H9 (cell line): ENCODE measurements at regions not wholly inside any gene's neighbourhood (a gene's known extent, or its start where the extent isn't known, plus 50 kb on each side); places are given as distances from the start of the nearest gene placed in this dataset.

Experiments
- DNase-seq: peaks from one replicate; pipeline ENCODE4 v3.0.0-alpha.2; 2017
- H2AFZ ChIP-seq: one replicate; pipeline ENCODE4 v1.6.1; 2013; ENCODE audit warnings: mild to moderate bottlenecking, low read length, control low read depth, moderate library complexity
- H2AK5ac ChIP-seq: 2 replicates; pipeline ENCODE4 v1.6.1; 2013; ENCODE audit warnings: low read length, control low read depth, mixed read lengths; ENCODE audit not compliant: insufficient read length
- H2BK120ac ChIP-seq: one replicate; pipeline ENCODE4 v1.6.1; 2013; ENCODE audit warnings: low read depth, mild to moderate bottlenecking, low read length, control low read depth, inconsistent platforms; ENCODE audit not compliant: poor library complexity, severe bottlenecking
- H2BK12ac ChIP-seq: 2 replicates; pipeline ENCODE4 v1.6.1; 2013; ENCODE audit warnings: low read length, control low read depth, mixed read lengths, low read depth; ENCODE audit not compliant: insufficient read length
- H2BK15ac ChIP-seq: 2 replicates; pipeline ENCODE4 v1.6.1; 2013; ENCODE audit warnings: low read depth, low read length, control low read depth
- H2BK20ac ChIP-seq: one replicate; pipeline ENCODE4 v1.6.1; 2013; ENCODE audit warnings: low read depth, mild to moderate bottlenecking, low read length, control low read depth, inconsistent platforms; ENCODE audit not compliant: poor library complexity, severe bottlenecking
- H2BK5ac ChIP-seq: 2 replicates; pipeline ENCODE4 v1.6.1; 2013; ENCODE audit warnings: low read length, control low read depth, mixed read lengths; ENCODE audit not compliant: insufficient read length
- H3K14ac ChIP-seq: 2 replicates; pipeline ENCODE4 v1.6.1; 2013; ENCODE audit warnings: low read length, control low read depth; ENCODE audit not compliant: insufficient read depth
- H3K18ac ChIP-seq: 2 replicates; pipeline ENCODE4 v1.6.1; 2013; ENCODE audit warnings: low read depth, mild to moderate bottlenecking, mixed read lengths, low read length, control low read depth; ENCODE audit not compliant: insufficient read length
- H3K23ac ChIP-seq: 2 replicates; pipeline ENCODE4 v1.6.1; 2013; ENCODE audit warnings: low read length, control low read depth, mixed read lengths, low read depth; ENCODE audit not compliant: insufficient read length
- H3K23me2 ChIP-seq: 2 replicates; pipeline ENCODE4 v1.6.1; 2013; ENCODE audit warnings: low read depth, mild to moderate bottlenecking, mixed read lengths, low read length, control low read depth; ENCODE audit not compliant: insufficient read length, poor library complexity, severe bottlenecking
- H3K27ac ChIP-seq: 2 replicates; pipeline ENCODE4 v1.5.1; 2013; ENCODE audit warnings: low read length, control low read depth, mixed read lengths, low read depth; ENCODE audit not compliant: insufficient read length
- H3K27me3 ChIP-seq: 2 replicates; pipeline ENCODE4 v1.6.1; 2013; ENCODE audit warnings: low read length, control low read depth, inconsistent platforms; ENCODE audit not compliant: insufficient read depth
- H3K4ac ChIP-seq: 2 replicates; pipeline ENCODE4 v1.6.1; 2013; ENCODE audit warnings: low read depth, mild to moderate bottlenecking, control low read depth, inconsistent platforms, low read length, moderate library complexity
- H3K4me1 ChIP-seq: 2 replicates; pipeline ENCODE4 v1.6.1; 2013; ENCODE audit warnings: low read length, control low read depth, inconsistent platforms; ENCODE audit not compliant: insufficient read depth
- H3K4me2 ChIP-seq: 2 replicates; pipeline ENCODE4 v1.6.1; 2013; ENCODE audit warnings: low read length, control low read depth, mixed read lengths; ENCODE audit not compliant: insufficient read length, insufficient read depth
- H3K56ac ChIP-seq: 2 replicates; pipeline ENCODE4 v1.6.1; 2013; ENCODE audit warnings: low read depth, mild to moderate bottlenecking, mixed read lengths, low read length, control low read depth; ENCODE audit not compliant: insufficient read length
- H3K79me1 ChIP-seq: 2 replicates; pipeline ENCODE4 v1.6.1; 2013; ENCODE audit warnings: low read depth, mild to moderate bottlenecking, moderate library complexity, low read length, control low read depth, inconsistent platforms; ENCODE audit not compliant: insufficient read depth, poor library complexity, severe bottlenecking
- H3K79me2 ChIP-seq: 2 replicates; pipeline ENCODE4 v1.6.1; 2013; ENCODE audit warnings: low read length, control low read depth, inconsistent platforms; ENCODE audit not compliant: insufficient read depth
- H3K9ac ChIP-seq: 2 replicates; pipeline ENCODE4 v1.6.1; 2013; ENCODE audit warnings: low read length, control low read depth, mixed read lengths; ENCODE audit not compliant: insufficient read length; ENCODE audit errors: extremely low read depth
- H3K9me3 ChIP-seq: one replicate; pipeline ENCODE4 v1.6.1; 2013; ENCODE audit warnings: low read depth, low read length, inconsistent platforms; ENCODE audit not compliant: control insufficient read depth
- H3T11ph ChIP-seq: one replicate; pipeline ENCODE4 v1.6.1; 2013; ENCODE audit warnings: mild to moderate bottlenecking, low read length, control low read depth, inconsistent platforms
- H4K20me1 ChIP-seq: one replicate; pipeline ENCODE4 v1.6.1; 2013; ENCODE audit not compliant: control insufficient read depth, insufficient read length, insufficient read depth
- H4K5ac ChIP-seq: 2 replicates; pipeline ENCODE4 v1.6.1; 2013; ENCODE audit warnings: low read depth, mild to moderate bottlenecking, mixed read lengths, low read length, control low read depth; ENCODE audit not compliant: insufficient read length
- H4K8ac ChIP-seq: replicated peaks from 2 replicates; pipeline ENCODE4 v1.6.1; 2013; ENCODE audit warnings: low read length, control low read depth, mixed read lengths, low read depth; ENCODE audit not compliant: insufficient read length
- H4K91ac ChIP-seq: 2 replicates; pipeline ENCODE4 v1.6.1; 2013; ENCODE audit warnings: low read depth, mild to moderate bottlenecking, moderate library complexity, mixed read lengths, low read length, control low read depth; ENCODE audit not compliant: insufficient read length
- H3K27ac Mint-ChIP-seq, 3 experiments: 2 replicates in 2 of 3; 3 replicates in 1 of 3; pipeline ENCODE4 v1.8.0; 2020 to 2021; ENCODE audit warnings: mixed read lengths in 3 of 3, mild to moderate bottlenecking in 1 of 3, moderate library complexity in 1 of 3
- H3K27me3 Mint-ChIP-seq: 2 replicates; pipeline ENCODE4 v1.8.0; 2021; ENCODE audit warnings: low read depth, mild to moderate bottlenecking, moderate library complexity, mixed read lengths
- H3K36me3 Mint-ChIP-seq, 3 experiments: 2 replicates in 2 of 3; 3 replicates in 1 of 3; pipeline ENCODE4 v1.8.0; 2020 to 2021; ENCODE audit warnings: low read depth in 3 of 3, mixed read lengths in 3 of 3; ENCODE audit not compliant: insufficient read depth in 1 of 3
- H3K4me1 Mint-ChIP-seq, 2 experiments: 2 replicates each; pipeline ENCODE4 v1.8.0; 2020; ENCODE audit warnings: mixed read lengths in 2 of 2
- H3K4me3 Mint-ChIP-seq, 2 experiments: 2 replicates in 1 of 2; 3 replicates in 1 of 2; pipeline ENCODE4 v1.8.0; 2020 to 2021; ENCODE audit warnings: mild to moderate bottlenecking in 2 of 2, mixed read lengths in 2 of 2, moderate library complexity in 1 of 2
- H3K9me3 Mint-ChIP-seq, 2 experiments: 2 replicates in 1 of 2; 3 replicates in 1 of 2; pipeline ENCODE4 v1.8.0; 2020; ENCODE audit warnings: mild to moderate bottlenecking in 2 of 2, mixed read lengths in 2 of 2, moderate library complexity in 1 of 2
- WGBS: extraction: QIAGEN DNeasy Blood & Tissue Kit; methylation state at CpG from one replicate; pipeline ENCODE4 v1.1.7; 2013; ENCODE audit warnings: missing lambda C conversion rate, low lambda C conversion rate, mixed read lengths; ENCODE audit not compliant: insufficient read length; ENCODE audit errors: extremely low coverage; 5-methylcytosine and 5-hydroxymethylcytosine counted together
- TF ChIP-seq, protein P1 (sequence below): fragments of 200-600 bp; sonication (generic); conservative IDR thresholded peaks from 3 replicates; pipeline ENCODE4 v1.8.0; 2021; ENCODE audit warnings: antibody characterized with exemption, mild to moderate bottlenecking

DNA sequence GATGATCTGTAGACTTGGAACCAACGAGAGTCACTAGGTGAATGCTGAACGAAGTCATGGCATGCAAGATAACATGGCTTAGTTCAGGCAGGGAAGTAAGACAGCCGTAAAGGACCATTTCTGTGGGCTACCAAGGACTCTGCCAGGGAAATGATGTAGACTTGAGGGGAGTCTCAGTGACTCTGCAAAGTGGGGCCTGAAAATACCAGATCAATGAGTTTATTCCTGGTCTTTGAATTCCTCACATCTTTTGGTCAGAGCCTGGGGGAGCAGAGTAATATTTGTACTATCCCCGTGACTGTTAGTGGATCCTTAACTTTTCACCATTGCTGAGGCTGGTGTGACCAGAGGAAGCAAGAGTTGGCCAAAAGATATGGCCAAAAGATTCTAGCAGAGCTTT, 60.7 kb upstream of the INHBA start:
- TF ChIP-seq, protein P1, sequence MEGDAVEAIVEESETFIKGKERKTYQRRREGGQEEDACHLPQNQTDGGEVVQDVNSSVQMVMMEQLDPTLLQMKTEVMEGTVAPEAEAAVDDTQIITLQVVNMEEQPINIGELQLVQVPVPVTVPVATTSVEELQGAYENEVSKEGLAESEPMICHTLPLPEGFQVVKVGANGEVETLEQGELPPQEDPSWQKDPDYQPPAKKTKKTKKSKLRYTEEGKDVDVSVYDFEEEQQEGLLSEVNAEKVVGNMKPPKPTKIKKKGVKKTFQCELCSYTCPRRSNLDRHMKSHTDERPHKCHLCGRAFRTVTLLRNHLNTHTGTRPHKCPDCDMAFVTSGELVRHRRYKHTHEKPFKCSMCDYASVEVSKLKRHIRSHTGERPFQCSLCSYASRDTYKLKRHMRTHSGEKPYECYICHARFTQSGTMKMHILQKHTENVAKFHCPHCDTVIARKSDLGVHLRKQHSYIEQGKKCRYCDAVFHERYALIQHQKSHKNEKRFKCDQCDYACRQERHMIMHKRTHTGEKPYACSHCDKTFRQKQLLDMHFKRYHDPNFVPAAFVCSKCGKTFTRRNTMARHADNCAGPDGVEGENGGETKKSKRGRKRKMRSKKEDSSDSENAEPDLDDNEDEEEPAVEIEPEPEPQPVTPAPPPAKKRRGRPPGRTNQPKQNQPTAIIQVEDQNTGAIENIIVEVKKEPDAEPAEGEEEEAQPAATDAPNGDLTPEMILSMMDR, result no peak
- Mint-ChIP-seq H3K27me3 (no peaks in the 10 kb centered on the region; the same call in none of the 2 replicates), H3K36me3 (peaks cover 8 to 31% (median 14%) of the 10 kb centered on the region in 3 experiments), H3K27ac (no peak overlapping the region), H3K4me1 (peaks cover 7 to 14% of the 10 kb centered on the region in 2 experiments), H3K4me3 (no peak overlapping the region), H3K9me3 (peaks cover 20 to 33% of the 10 kb centered on the region in 2 experiments)
- Histone ChIP-seq H2BK15ac (no peak overlapping the region), H3K9me3 (peaks cover 6% of the 10 kb centered on the region), H2BK12ac (no peak overlapping the region), H2BK120ac (no peak overlapping the region), H2AFZ (no peak overlapping the region), H3K14ac (no peak overlapping the region), H3K23ac (no peak overlapping the region), H3K4me1 (peaks cover 3% of the 10 kb centered on the region; the same call in 1 of the 2 replicates), H2AK5ac (no peak overlapping the region), H4K8ac (no peak overlapping the region), H4K5ac (no peak overlapping the region), H3K27me3 (no peaks in the 10 kb centered on the region), H3K9ac (no peak overlapping the region), H3K4me2 (no peak overlapping the region), H3K79me2 (no peaks in the 10 kb centered on the region), H3K27ac (no peak overlapping the region), H3K79me1 (no peaks in the 10 kb centered on the region), H3K18ac (no peak overlapping the region), H4K91ac (no peak overlapping the region), H2BK20ac (no peak overlapping the region), H3K4ac (no peak overlapping the region), H3T11ph (no peak overlapping the region), H3K56ac (no peak overlapping the region), H3K23me2 (no peaks in the 10 kb centered on the region), H2BK5ac (no peak overlapping the region), H4K20me1 (no peaks in the 10 kb centered on the region)
- no peak for DNase-seq
- WGBS, result no CpG with 5 or more reads among the region's 4 CpGs
